B cell (primary cell): ENCODE measurements at regions not wholly inside any gene's neighbourhood (a gene's known extent, or its start where the extent isn't known, plus 50 kb on each side); places are given as distances from the start of the nearest gene placed in this dataset.

ENCODE experiments used
- ATAC-seq: fragments of 200-7000 bp; cut with Tn5 transposase; one replicate; pipeline ENCODE4 v1.10.0; 2021; ENCODE audit warnings: low read depth, mild to moderate bottlenecking, moderate number of reproducible peaks, moderate library complexity
- CTCF ChIA-PET: fragments of 350-600 bp; sonication (Branson Sonifier 250); formaldehyde crosslinking; loops from one replicate; lab custom pipeline; 2021; ENCODE audit warnings: antibody characterized with exemption, inconsistent platforms; lab: Charles Lee
- POLR2A ChIA-PET: fragments of 350-600 bp; sonication (Branson Sonifier 250); formaldehyde crosslinking; loops from one replicate; lab custom pipeline; 2021; ENCODE audit warnings: antibody characterized with exemption; lab: Charles Lee
- DNase-seq: peaks from one replicate; pipeline ENCODE4 v3.0.0; 2013
- H2AFZ ChIP-seq: 2 replicates; pipeline ENCODE4 v1.6.1; 2012; ENCODE audit warnings: mild to moderate bottlenecking, low read depth, low read length; ENCODE audit not compliant: insufficient read depth, poor library complexity, severe bottlenecking
- H3K27ac ChIP-seq, 2 donors: 1 replicate in 1 of 2; 2 replicates in 1 of 2; pipeline ENCODE4 v1.5.1; 2012 to 2013; ENCODE audit warnings: low read length in 2 of 2, mild to moderate bottlenecking in 2 of 2, moderate library complexity in 1 of 2
- H3K27me3 ChIP-seq, 4 experiments: fragments of 200-600 bp in 1 of 4; sonication (generic) in 1 of 4; replicated peaks in 1 of 4; 1 replicate in 2 of 4; 2 replicates in 2 of 4; pipeline versions ENCODE4 v1.6.1 to v1.7.0; 2013 to 2016; ENCODE audit warnings: low read length in 3 of 4, mild to moderate bottlenecking in 2 of 4, mixed read lengths in 1 of 4, moderate library complexity in 1 of 4; ENCODE audit not compliant: insufficient read depth in 4 of 4, control insufficient read depth in 3 of 4; ENCODE audit errors: control extremely low read depth in 1 of 4
- H3K36me3 ChIP-seq, 2 experiments: replicated peaks in 1 of 2; 1 replicate in 1 of 2; 2 replicates in 1 of 2; pipeline versions ENCODE4 v1.6.1 to v1.7.1; 2013; ENCODE audit warnings: low read length in 1 of 2; ENCODE audit not compliant: insufficient read depth in 2 of 2, control insufficient read depth in 1 of 2; ENCODE audit errors: control extremely low read depth in 1 of 2, extremely low read depth in 1 of 2
- H3K4me1 ChIP-seq, 2 donors: fragments of 200-600 bp in 1 of 2; sonication (generic) in 1 of 2; 1 replicate in 1 of 2; 2 replicates in 1 of 2; pipeline versions ENCODE4 v1.5.1 to v1.6.1; 2013 to 2017; ENCODE audit warnings: low read length in 2 of 2; ENCODE audit not compliant: control insufficient read depth in 2 of 2, insufficient read depth in 2 of 2
- H3K4me2 ChIP-seq: replicated peaks from 2 replicates; pipeline ENCODE3; 2012; ENCODE audit warnings: mild to moderate bottlenecking, low read depth, low read length; ENCODE audit not compliant: poor library complexity, severe bottlenecking
- H3K4me3 ChIP-seq, 5 experiments: fragments of 200-600 bp in 1 of 5; sonication (generic) in 1 of 5; 1 replicate in 3 of 5; 2 replicates in 2 of 5; pipeline versions ENCODE4 v1.5.1 to v1.7.0; 2011 to 2016; ENCODE audit warnings: low read length in 4 of 5, mild to moderate bottlenecking in 4 of 5, low read depth in 2 of 5, control low read depth in 1 of 5, moderate library complexity in 1 of 5; ENCODE audit not compliant: insufficient read depth in 1 of 5; ENCODE audit errors: control extremely low read depth in 1 of 5, extremely low read depth in 1 of 5
- H3K79me2 ChIP-seq: fragments of 200-600 bp; sonication (generic); one replicate; pipeline ENCODE4 v1.6.0; 2016; ENCODE audit warnings: low read length; ENCODE audit not compliant: control insufficient read depth, insufficient read depth
- H3K9ac ChIP-seq: fragments of 200-600 bp; sonication (generic); 2 replicates; pipeline ENCODE4 v1.6.1; 2017; ENCODE audit warnings: mild to moderate bottlenecking, low read length, moderate library complexity
- H3K9me3 ChIP-seq, 3 donors: one replicate each; pipeline versions ENCODE4 v1.6.1 to v1.7.1; 2013; ENCODE audit warnings: low read length in 2 of 3; ENCODE audit not compliant: control insufficient read depth in 2 of 3, insufficient read depth in 1 of 3; ENCODE audit errors: control extremely low read depth in 1 of 3
- H4K20me1 ChIP-seq: 2 replicates; pipeline ENCODE4 v1.6.0; 2012; ENCODE audit warnings: mild to moderate bottlenecking, low read length; ENCODE audit not compliant: insufficient read depth, control insufficient read depth, poor library complexity, severe bottlenecking
- H3K27ac Mint-ChIP-seq: one replicate; pipeline ENCODE4 v1.8.0; 2021; ENCODE audit warnings: mixed read lengths
- H3K27me3 Mint-ChIP-seq: one replicate; pipeline ENCODE4 v1.8.0; 2021; ENCODE audit warnings: mixed read lengths
- H3K4me1 Mint-ChIP-seq: one replicate; pipeline ENCODE4 v1.8.0; 2021; ENCODE audit warnings: mixed read lengths
- H3K4me3 Mint-ChIP-seq: one replicate; pipeline ENCODE4 v1.8.0; 2021; ENCODE audit warnings: mixed read lengths
- H3K9me3 Mint-ChIP-seq: one replicate; pipeline ENCODE4 v1.8.0; 2022; ENCODE audit warnings: mixed read lengths; ENCODE audit not compliant: insufficient read depth
- EZH2 ChIP-seq: IDR thresholded peaks from 2 replicates; pipeline ENCODE4 v1.6.1; 2012; ENCODE audit warnings: borderline replicate concordance, low read depth, mild to moderate bottlenecking, moderate library complexity, low read length; ENCODE audit not compliant: insufficient read depth, poor library complexity, severe bottlenecking
- whole genome bisulfite sequencing: methylation state at CpG from one replicate; pipeline ENCODE4 v1.1.5; 2013; ENCODE audit warnings: missing lambda C conversion rate; ENCODE audit not compliant: insufficient coverage; 5-methylcytosine and 5-hydroxymethylcytosine counted together
- intact Hi-C: fragments of 100-400 bp; cut with micrococcal nuclease; formaldehyde crosslinking; loops from one replicate; pipeline ENCODE4 v1.10.0; 2022
- TF ChIP-seq, protein P1 (sequence below): fragments of 200-600 bp; IDR thresholded peaks from one replicate; pipeline ENCODE4 v1.8.0; 2022; ENCODE audit warnings: antibody characterized with exemption, mild to moderate bottlenecking

DNA sequence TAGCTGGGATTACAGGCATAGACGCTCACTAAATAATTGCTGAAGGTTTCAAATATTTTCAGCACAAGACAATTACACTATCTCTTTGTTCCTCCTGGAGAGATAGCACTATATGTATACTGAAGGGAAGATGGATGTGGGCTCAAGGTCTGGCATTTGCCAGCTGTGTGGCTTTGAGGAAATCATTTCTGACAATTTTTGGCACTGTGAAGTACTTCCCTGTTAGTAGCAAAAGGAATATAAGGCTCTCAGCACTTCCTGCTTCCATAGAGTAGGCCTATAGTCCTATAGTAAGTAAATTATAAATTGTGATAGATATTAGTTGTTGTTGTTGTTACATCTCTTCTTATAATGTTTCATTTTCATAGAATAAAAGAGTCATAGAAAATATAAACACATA, 271.1 kb downstream of the SAMD5 start:
- ATAC-seq (no peak), DNase-seq (no peak)
- WGBS, result 80% methylated on average over 1 of the region's 1 CpG
- Mint-ChIP-seq H3K27me3 (no peaks in the 10 kb centered on the region), H3K4me1 (no peaks in the 10 kb centered on the region), H3K9me3 (no peaks in the 10 kb centered on the region), H3K4me3 (no peak overlapping the region), H3K27ac (no peak overlapping the region)
- no peak overlapping the region for H3K27ac ChIP-seq
- no peaks in the 10 kb centered on the region for H3K9me3 ChIP-seq
- POLR2A ChIA-PET, result no interaction called here
- H2AFZ ChIP-seq, result no peak overlapping the region
- no peak overlapping the region for H3K9ac ChIP-seq
- intact Hi-C loops, result no loop called here
- H3K4me3 ChIP-seq, result no peak overlapping the region
- TF ChIP-seq EZH2, result no peak
- TF ChIP-seq, protein P1, sequence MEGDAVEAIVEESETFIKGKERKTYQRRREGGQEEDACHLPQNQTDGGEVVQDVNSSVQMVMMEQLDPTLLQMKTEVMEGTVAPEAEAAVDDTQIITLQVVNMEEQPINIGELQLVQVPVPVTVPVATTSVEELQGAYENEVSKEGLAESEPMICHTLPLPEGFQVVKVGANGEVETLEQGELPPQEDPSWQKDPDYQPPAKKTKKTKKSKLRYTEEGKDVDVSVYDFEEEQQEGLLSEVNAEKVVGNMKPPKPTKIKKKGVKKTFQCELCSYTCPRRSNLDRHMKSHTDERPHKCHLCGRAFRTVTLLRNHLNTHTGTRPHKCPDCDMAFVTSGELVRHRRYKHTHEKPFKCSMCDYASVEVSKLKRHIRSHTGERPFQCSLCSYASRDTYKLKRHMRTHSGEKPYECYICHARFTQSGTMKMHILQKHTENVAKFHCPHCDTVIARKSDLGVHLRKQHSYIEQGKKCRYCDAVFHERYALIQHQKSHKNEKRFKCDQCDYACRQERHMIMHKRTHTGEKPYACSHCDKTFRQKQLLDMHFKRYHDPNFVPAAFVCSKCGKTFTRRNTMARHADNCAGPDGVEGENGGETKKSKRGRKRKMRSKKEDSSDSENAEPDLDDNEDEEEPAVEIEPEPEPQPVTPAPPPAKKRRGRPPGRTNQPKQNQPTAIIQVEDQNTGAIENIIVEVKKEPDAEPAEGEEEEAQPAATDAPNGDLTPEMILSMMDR, result no peak
- no peaks in the 10 kb centered on the region for H3K4me1 ChIP-seq
- no peaks in the 10 kb centered on the region for H3K27me3 ChIP-seq
- no peaks in the 10 kb centered on the region for H3K79me2 ChIP-seq
- H4K20me1 ChIP-seq, result no peaks in the 10 kb centered on the region
- CTCF ChIA-PET, result no interaction called here
- H3K4me2 ChIP-seq, result no peak overlapping the region
- H3K36me3 ChIP-seq, result no peaks in the 10 kb centered on the region

DNA sequence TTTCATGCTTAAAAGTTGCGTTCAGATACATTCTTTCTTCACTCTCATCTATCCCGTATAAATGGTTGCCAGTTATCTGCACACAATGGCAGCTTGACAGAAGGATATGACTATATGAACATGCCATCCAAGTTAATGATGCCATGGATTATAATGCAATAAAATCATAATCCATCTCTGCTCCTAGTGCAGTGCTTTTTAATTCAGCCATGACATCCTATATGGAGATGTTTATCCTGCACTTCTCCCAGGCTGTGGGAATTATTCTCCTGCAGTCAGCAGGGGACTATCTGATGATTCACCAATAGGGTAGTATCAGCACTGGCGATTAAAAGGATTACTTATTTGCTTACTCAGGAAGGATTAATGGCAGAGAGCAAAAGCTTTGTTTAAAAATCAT, 273.8 kb downstream of the SAMD5 start:
- intact Hi-C loops, result no loop called here
- Histone ChIP-seq H3K9me3 (no peaks in the 10 kb centered on the region), H3K27ac (no peak overlapping the region), H3K36me3 (no peaks in the 10 kb centered on the region), H3K79me2 (no peaks in the 10 kb centered on the region), H3K4me3 (no peak overlapping the region), H3K4me2 (no peak overlapping the region), H3K9ac (no peak overlapping the region), H3K27me3 (no peaks in the 10 kb centered on the region), H3K4me1 (no peaks in the 10 kb centered on the region), H2AFZ (no peak overlapping the region), H4K20me1 (no peaks in the 10 kb centered on the region)
- Mint-ChIP-seq H3K9me3 (no peaks in the 10 kb centered on the region), H3K4me3 (no peak overlapping the region), H3K27me3 (no peaks in the 10 kb centered on the region), H3K27ac (no peak overlapping the region), H3K4me1 (no peaks in the 10 kb centered on the region)
- WGBS, result no CpG with 5 or more reads among the region's 3 CpGs
- TF ChIP-seq EZH2, result no peak
- TF ChIP-seq, protein P1, result no peak
- ChIA-PET POLR2A (no interaction called here), CTCF (no interaction called here)
- ATAC-seq (no peak), DNase-seq (no peak)
